ENCODE measurements at regions not wholly inside any gene's neighbourhood (a gene's known extent, or its start where the extent isn't known, plus 50 kb on each side); places are given as distances from the start of the nearest gene placed in this dataset.

DNA sequence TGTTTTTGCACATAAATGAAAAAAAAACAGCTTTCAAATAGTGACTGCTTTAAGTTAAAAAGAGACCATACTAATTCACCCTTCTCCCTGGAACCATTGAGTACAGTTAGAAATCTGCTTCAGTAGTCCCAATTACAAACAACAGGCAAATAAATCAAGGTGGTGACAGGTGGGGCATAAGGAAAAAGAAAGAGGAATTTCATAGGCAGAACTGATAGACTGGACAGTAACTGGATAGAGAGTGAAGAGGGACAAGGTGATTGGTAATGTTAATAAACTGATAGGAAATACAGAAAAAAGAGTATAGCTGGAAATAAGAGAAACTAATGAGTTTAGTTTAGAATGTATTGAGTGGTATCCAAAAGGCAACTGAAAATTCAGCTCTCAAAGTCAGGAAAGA lies 56.0 kb downstream of the SLC41A2 start:
- BruUV-seq (replicated peaks): no TSS peak
- no peak for ATAC-seq
- ChIA-PET POLR2A (no interaction called here), CTCF (no interaction called here)
- no peaks in the 10 kb centered on the region for H3K36me3 ChIP-seq (ENCODE audit: control insufficient read depth, insufficient read depth, low read length)
- H3K9me3 ChIP-seq (ENCODE audit: control insufficient read depth, insufficient read depth, low read depth, low read length): no peaks in the 10 kb centered on the region
- intact Hi-C loops (cut with micrococcal nuclease; ENCODE audit: unreplicated experiment): no loop called here
- H3K4me3 ChIP-seq (ENCODE audit: low read depth in 2 of 2, low read length in 2 of 2): no peak overlapping the region
- H3K27ac ChIP-seq (ENCODE audit: low read length): no peak overlapping the region
- in situ Hi-C loops (cut with HindIII; ENCODE audit: low pct_unique_long_range_greater_than_20kb, low sequenced_read_pairs): no loop called here
- H3K27me3 ChIP-seq (ENCODE audit: control insufficient read depth, insufficient read depth, low read length): no peaks in the 10 kb centered on the region
- TF ChIP-seq TCF7L2 (IDR thresholded peaks at IDR 0.05; ENCODE audit: low read depth, low read length) (no peak), POLR2AphosphoS5 (IDR thresholded peaks at IDR 0.05; ENCODE audit: low read depth, low read length) (no peak), SIN3A (IDR thresholded peaks at IDR 0.05; ENCODE audit: borderline replicate concordance, insufficient read depth, low read depth, low read length) (no peak)
- TF ChIP-seq, protein P1, sequence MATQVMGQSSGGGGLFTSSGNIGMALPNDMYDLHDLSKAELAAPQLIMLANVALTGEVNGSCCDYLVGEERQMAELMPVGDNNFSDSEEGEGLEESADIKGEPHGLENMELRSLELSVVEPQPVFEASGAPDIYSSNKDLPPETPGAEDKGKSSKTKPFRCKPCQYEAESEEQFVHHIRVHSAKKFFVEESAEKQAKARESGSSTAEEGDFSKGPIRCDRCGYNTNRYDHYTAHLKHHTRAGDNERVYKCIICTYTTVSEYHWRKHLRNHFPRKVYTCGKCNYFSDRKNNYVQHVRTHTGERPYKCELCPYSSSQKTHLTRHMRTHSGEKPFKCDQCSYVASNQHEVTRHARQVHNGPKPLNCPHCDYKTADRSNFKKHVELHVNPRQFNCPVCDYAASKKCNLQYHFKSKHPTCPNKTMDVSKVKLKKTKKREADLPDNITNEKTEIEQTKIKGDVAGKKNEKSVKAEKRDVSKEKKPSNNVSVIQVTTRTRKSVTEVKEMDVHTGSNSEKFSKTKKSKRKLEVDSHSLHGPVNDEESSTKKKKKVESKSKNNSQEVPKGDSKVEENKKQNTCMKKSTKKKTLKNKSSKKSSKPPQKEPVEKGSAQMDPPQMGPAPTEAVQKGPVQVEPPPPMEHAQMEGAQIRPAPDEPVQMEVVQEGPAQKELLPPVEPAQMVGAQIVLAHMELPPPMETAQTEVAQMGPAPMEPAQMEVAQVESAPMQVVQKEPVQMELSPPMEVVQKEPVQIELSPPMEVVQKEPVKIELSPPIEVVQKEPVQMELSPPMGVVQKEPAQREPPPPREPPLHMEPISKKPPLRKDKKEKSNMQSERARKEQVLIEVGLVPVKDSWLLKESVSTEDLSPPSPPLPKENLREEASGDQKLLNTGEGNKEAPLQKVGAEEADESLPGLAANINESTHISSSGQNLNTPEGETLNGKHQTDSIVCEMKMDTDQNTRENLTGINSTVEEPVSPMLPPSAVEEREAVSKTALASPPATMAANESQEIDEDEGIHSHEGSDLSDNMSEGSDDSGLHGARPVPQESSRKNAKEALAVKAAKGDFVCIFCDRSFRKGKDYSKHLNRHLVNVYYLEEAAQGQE (IDR thresholded peaks at IDR 0.05; ENCODE audit: insufficient read depth in 1 of 2, low read depth in 2 of 2, low read length in 1 of 2): no peak
- TF ChIP-seq, protein P2, sequence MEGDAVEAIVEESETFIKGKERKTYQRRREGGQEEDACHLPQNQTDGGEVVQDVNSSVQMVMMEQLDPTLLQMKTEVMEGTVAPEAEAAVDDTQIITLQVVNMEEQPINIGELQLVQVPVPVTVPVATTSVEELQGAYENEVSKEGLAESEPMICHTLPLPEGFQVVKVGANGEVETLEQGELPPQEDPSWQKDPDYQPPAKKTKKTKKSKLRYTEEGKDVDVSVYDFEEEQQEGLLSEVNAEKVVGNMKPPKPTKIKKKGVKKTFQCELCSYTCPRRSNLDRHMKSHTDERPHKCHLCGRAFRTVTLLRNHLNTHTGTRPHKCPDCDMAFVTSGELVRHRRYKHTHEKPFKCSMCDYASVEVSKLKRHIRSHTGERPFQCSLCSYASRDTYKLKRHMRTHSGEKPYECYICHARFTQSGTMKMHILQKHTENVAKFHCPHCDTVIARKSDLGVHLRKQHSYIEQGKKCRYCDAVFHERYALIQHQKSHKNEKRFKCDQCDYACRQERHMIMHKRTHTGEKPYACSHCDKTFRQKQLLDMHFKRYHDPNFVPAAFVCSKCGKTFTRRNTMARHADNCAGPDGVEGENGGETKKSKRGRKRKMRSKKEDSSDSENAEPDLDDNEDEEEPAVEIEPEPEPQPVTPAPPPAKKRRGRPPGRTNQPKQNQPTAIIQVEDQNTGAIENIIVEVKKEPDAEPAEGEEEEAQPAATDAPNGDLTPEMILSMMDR (IDR thresholded peaks at IDR 0.05): no peak
- DNase-seq (ENCODE audit: low read depth, low spot score): no peak
- H3K4me1 ChIP-seq (ENCODE audit: control insufficient read depth, insufficient read depth, low read length): no peaks in the 10 kb centered on the region

DNA sequence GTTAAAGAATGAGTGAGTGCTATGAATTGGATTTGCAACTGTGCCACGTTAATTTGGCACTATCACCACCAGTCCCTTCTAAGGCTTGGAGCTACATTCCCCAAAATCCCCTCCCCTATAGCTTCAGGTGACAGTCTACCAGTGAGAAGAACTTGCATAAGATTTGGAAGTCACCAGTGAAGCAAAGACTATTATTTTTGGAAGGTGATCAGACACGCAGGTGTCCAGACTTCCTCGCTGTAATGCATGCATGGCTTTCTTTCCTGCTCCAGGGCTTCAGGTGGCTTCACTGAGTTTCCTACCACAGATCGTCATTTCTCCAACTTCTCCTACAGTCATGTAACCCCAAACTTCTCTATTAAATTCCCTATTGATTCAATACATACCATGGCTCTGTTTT lies 61.4 kb downstream of the SLC41A2 start:
- Histone ChIP-seq H3K36me3 (ENCODE audit: control insufficient read depth, insufficient read depth, low read length) (no peaks in the 10 kb centered on the region), H3K27ac (ENCODE audit: low read length) (no peak overlapping the region), H3K4me3 (ENCODE audit: low read depth in 2 of 2, low read length in 2 of 2) (no peak overlapping the region), H3K27me3 (ENCODE audit: control insufficient read depth, insufficient read depth, low read length) (no peaks in the 10 kb centered on the region), H3K9me3 (ENCODE audit: control insufficient read depth, insufficient read depth, low read depth, low read length) (no peaks in the 10 kb centered on the region), H3K4me1 (ENCODE audit: control insufficient read depth, insufficient read depth, low read length) (no peaks in the 10 kb centered on the region; the same call in 1 of the 2 replicates)
- in situ Hi-C loops (cut with HindIII; ENCODE audit: low pct_unique_long_range_greater_than_20kb, low sequenced_read_pairs) (no loop called here), intact Hi-C loops (cut with micrococcal nuclease; ENCODE audit: unreplicated experiment) (no loop called here)
- CTCF ChIA-PET: no interaction called here
- BruUV-seq (replicated peaks): no TSS peak
- TF ChIP-seq, protein P2 (IDR thresholded peaks at IDR 0.05): no peak
- TF ChIP-seq POLR2AphosphoS5 (IDR thresholded peaks at IDR 0.05; ENCODE audit: low read depth, low read length) (no peak), TCF7L2 (IDR thresholded peaks at IDR 0.05; ENCODE audit: low read depth, low read length) (no peak), SIN3A (IDR thresholded peaks at IDR 0.05; ENCODE audit: borderline replicate concordance, insufficient read depth, low read depth, low read length) (no peak)
- TF ChIP-seq, protein P1 (IDR thresholded peaks at IDR 0.05; ENCODE audit: insufficient read depth in 1 of 2, low read depth in 2 of 2, low read length in 1 of 2): no peak
- DNase-seq (ENCODE audit: low read depth, low spot score): no peak
- ATAC-seq: no peak
- POLR2A ChIA-PET: no interaction called here
